Right atrium auricular region (tissue), 2 donors: ENCODE measurements at regions not wholly inside any gene's neighbourhood (a gene's known extent, or its start where the extent isn't known, plus 50 kb on each side); places are given as distances from the start of the nearest gene placed in this dataset.

Experiments used
- DNase-seq: peaks from one replicate; pipeline ENCODE4 v3.0.0-alpha.2; 2019; ENCODE audit warnings: low spot score
- H3K27ac ChIP-seq, 2 donors: fragments of 200-600 bp; sonication (generic); 1 replicate in 1 of 2; 2 replicates in 1 of 2; pipeline ENCODE4 v1.5.1; 2016 to 2019
- H3K27me3 ChIP-seq, 2 donors: fragments of 200-600 bp; sonication (generic); one replicate each; pipeline versions ENCODE4 v1.5.1 to v1.6.0; 2017 to 2019
- H3K36me3 ChIP-seq: fragments of 200-600 bp; sonication (generic); one replicate; pipeline ENCODE4 v1.5.1; 2016
- H3K4me1 ChIP-seq, 2 donors: fragments of 200-600 bp; sonication (generic); one replicate each; pipeline versions ENCODE4 v1.5.1 to v1.6.0; 2017 to 2019
- H3K4me3 ChIP-seq, 2 donors: fragments of 200-600 bp; sonication (generic); 1 replicate in 1 of 2; 2 replicates in 1 of 2; pipeline ENCODE4 v1.5.1; 2017 to 2019; ENCODE audit warnings: mild to moderate bottlenecking in 1 of 2, moderate library complexity in 1 of 2
- H3K9me3 ChIP-seq, 2 donors: fragments of 200-600 bp; sonication (generic); one replicate each; pipeline ENCODE4 v1.5.1; 2019
- CTCF ChIP-seq, 2 donors: fragments of 200-600 bp; sonication (generic); IDR thresholded peaks; one replicate each; pipeline ENCODE4 v1.5.1; 2019; ENCODE audit warnings: antibody characterized with exemption in 2 of 2

DNA sequence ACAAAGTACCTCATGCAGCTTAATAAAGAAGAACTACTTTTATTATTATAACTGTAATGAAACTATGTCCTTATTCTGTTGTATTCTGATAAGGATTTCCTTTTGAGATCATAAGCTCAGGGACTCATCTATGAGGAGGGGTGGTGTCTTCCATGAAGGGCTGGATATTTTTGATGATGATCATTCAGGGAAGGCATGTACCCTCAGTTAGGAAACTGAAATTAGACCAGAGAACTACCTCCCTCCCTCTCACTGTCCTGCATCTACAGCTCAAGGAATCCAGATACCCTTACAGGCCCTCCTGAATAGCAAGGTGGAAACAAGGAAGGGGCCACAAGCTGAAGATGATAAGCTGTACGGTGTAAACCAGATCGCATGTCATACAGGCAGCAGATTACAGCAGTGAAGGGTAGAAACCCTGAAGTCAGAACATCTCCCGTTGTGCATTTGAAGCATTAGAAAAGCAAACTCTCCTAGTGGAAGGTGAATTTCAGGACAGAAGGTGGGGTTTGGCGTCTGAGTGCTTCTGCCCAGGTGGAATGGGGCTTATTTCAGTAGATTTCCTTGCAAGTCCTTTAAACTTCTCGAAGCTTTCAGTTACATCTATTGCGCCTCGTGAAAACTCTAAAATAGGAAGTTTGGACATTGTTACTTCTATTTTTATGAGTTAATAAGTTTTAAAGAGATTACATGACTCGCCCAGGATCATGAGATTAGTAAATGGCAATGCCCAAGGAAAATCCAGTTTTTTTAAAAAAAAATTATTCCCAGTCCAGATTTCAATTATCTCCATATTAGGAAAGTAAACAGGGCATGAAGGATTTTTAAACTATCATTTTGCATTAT is 101.1 kb upstream of the HNRNPU start:
- peak overlapping the region; percentile 58 to 80 for H3K27ac ChIP-seq
- H3K4me3 ChIP-seq, result no peak overlapping the region
- DNase-seq, result no peak
- no peaks in the 10 kb centered on the region for H3K27me3 ChIP-seq
- no peak for TF ChIP-seq CTCF (IDR thresholded peaks at IDR 0.05)
- H3K4me1 ChIP-seq, result peaks cover 0 to 50% of the 10 kb centered on the region in 2 donors
- H3K9me3 ChIP-seq, result no peaks in the 10 kb centered on the region
- no peaks in the 10 kb centered on the region for H3K36me3 ChIP-seq

GRCh38 chr1:244964112-244964971 is 100.0 kb upstream of the HNRNPU start:
- Histone ChIP-seq H3K36me3 (no peaks in the 10 kb centered on the region), H3K4me1 (peaks cover 0 to 50% of the 10 kb centered on the region in 2 donors), H3K27ac (peak overlapping the region; percentile 58 to 80), H3K9me3 (no peaks in the 10 kb centered on the region), H3K4me3 (peak overlapping the region in 1 of 2 donors; percentile 7), H3K27me3 (no peaks in the 10 kb centered on the region)
- no peak for TF ChIP-seq CTCF (IDR thresholded peaks at IDR 0.05)
- no peak for DNase-seq

GRCh38 chr1:244963231-244963826 is 99.0 kb upstream of the HNRNPU start:
- TF ChIP-seq CTCF (IDR thresholded peaks at IDR 0.05), result no peak
- H3K36me3 ChIP-seq, result no peaks in the 10 kb centered on the region
- no peaks in the 10 kb centered on the region for H3K9me3 ChIP-seq
- peaks cover 0 to 40% of the 10 kb centered on the region in 2 donors for H3K4me1 ChIP-seq
- no peak overlapping the region for H3K4me3 ChIP-seq
- no peaks in the 10 kb centered on the region for H3K27me3 ChIP-seq
- DNase-seq, result no peak
- H3K27ac ChIP-seq, result peak overlapping the region in 1 of 2 donors; percentile 80

DNA sequence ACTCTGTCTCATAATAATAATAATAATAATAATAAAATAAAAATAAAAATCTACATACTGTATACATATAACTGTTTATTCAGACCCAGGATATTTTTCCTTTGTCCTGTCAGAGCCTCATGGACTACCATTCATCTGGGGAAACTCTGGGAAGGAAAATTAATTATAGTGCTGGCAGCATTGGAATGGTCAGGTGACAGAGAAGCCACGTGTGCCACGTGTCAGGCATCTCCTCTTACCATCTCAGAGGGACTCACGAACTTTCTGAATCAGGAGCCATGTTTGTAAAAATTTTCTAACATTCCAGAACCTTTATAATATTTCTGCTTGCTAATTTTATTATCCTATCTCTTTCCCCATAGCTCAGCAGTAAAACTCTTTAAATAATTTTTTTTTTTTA is 97.8 kb upstream of the HNRNPU start:
- no peaks in the 10 kb centered on the region for H3K36me3 ChIP-seq
- TF ChIP-seq CTCF (IDR thresholded peaks at IDR 0.05), result no peak
- H3K4me3 ChIP-seq, result no peak overlapping the region
- H3K27me3 ChIP-seq, result no peaks in the 10 kb centered on the region
- H3K4me1 ChIP-seq, result peaks cover 0 to 39% of the 10 kb centered on the region in 2 donors
- H3K9me3 ChIP-seq, result no peaks in the 10 kb centered on the region
- no peak for DNase-seq
- no peak overlapping the region for H3K27ac ChIP-seq

DNA sequence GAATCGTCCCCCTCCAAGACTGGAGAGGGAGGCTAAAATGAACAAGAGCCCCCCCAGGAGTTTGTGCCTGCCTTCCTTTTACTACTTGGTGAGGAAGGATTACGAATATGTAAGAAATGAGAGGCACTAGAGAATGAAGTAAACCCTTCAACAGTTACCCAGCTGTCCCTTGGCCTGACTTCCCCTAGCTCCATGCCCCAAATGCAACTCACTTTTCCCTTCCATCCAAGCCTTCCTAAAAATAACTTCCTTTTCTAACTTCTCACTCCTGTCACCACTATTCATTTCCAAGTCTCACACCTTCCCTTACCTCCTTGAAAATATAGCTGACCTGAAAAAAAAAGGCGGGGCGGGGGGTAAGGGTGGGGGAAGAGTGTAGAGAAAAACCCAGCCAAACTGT is 96.6 kb upstream of the HNRNPU start:
- no peak overlapping the region for H3K27ac ChIP-seq
- H3K36me3 ChIP-seq, result no peaks in the 10 kb centered on the region
- no peaks in the 10 kb centered on the region for H3K9me3 ChIP-seq
- H3K27me3 ChIP-seq, result no peaks in the 10 kb centered on the region
- peaks cover 0 to 39% of the 10 kb centered on the region in 2 donors for H3K4me1 ChIP-seq
- no peak overlapping the region for H3K4me3 ChIP-seq
- TF ChIP-seq CTCF (IDR thresholded peaks at IDR 0.05), result no peak
- no peak for DNase-seq
